Smooth muscle cell of the brain vasculature (primary cell): ENCODE measurements at regions not wholly inside any gene's neighbourhood (a gene's known extent, or its start where the extent isn't known, plus 50 kb on each side); places are given as distances from the start of the nearest gene placed in this dataset.
"Not testable (repeated sequence)": the region's sequence is repeated elsewhere in the genome, so short reads cannot be mapped to it uniquely, and the experiment has no call there.

ENCODE experiments used
- DNase-seq: peaks from one replicate; pipeline ENCODE4 v3.0.0-alpha.2; 2012; ENCODE audit warnings: low read depth, low spot score

DNA sequence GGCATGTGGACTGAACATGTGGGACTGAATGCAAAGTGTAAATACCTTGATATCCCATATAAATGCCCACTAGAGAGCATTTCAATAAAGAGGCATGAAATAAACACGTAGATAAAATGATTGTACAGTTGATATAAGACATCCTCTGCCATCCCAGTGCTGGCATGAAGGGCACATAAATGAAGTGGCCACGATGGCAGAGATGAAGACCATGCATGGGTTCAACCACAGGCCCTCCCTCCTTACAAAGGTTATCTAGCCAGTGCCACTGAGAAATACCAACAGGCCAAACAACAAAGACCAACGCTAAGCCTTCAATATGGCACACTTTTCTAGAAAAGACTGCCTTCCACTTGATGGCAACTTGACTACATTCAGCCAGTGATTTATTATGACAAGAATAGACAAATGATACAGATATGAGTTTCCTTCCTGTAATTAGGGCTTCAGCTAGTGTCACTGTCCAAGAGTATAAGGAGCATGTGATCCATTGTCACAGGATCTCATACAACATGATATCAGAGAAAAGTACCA is 493.9 kb upstream of the MAP2 start:
- no peak for DNase-seq

DNA sequence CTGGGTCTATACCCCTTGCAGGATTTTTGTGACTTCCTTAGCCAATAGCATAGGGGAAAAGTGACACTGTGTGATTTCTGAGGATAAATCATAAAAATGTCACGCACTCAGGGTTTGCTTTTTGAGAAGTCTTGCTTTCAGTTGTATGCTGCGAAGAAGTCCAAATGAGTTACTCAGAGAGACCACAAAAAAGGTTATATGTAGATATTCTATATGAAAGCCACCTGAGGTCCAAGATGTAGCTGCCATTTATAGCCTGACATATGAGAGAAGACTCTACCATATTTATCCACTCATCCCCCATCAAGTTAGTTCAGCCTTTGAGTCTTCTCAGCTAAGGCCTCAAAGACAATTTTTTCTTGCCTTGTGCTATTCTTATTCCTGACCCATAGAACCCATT is 488.3 kb upstream of the MAP2 start:
- no peak for DNase-seq

DNA sequence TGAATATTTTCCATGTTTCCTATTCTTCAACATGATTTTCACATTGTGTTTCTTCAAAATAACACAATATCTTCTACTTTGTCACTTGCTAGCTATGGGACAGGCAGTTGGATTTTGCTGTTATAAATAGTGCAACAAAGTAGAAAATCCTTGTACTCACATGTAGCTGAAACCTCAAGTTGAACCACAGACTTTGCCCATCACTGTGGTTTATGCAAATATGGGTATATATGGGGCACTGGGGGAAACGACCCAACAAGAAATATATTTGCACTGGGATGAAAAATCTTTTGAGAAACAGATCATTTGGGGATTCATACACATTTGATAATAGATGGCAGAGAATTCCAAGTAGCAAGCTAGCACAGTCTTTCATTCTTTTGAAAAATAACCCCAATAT is 486.3 kb upstream of the MAP2 start:
- DNase-seq, result no peak

DNA sequence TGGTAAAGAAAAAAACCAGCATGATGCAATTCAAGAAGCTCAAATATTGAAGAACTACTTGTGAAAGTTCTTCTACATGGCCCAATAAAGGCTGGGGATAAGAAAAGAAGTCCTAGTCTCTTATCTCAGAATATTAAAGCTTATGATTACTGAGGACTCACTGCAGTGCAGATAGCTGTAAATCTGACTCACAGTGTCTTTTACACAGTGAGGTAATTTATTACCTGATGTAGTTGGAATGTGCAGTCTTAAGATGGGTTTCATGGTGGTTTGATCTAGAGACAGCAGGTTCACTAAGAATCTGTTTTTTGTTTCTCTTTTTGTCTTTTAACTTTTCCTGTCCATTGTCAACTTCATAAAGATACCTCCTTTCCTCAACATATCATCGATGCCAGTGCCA is 484.0 kb upstream of the MAP2 start:
- no peak for DNase-seq

DNA sequence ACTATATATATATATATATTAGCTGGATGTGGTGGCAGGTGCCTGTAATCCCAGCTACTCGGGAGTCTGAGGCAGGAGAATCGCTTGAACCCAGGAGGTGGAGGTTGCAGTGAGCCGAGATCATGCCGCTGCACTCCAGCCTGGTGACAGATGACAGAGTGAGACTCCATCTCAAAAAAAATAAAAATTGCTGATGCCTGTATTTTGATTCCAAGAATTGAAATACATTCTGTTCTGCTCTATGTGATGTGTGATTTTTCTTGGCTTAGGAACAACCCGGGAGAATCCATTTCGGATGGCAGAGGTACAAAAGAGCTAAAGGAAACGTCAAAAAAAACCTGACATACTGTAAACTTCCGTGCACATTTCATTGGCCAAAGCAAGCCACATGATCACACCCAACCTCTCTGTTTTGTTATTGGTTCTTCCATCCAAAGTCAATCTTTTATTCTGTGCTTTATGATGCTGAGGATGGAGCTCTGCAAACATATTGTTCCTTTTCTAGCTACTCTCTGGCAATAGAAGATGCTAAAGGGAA is 478.1 kb upstream of the MAP2 start:
- no peak for DNase-seq

DNA sequence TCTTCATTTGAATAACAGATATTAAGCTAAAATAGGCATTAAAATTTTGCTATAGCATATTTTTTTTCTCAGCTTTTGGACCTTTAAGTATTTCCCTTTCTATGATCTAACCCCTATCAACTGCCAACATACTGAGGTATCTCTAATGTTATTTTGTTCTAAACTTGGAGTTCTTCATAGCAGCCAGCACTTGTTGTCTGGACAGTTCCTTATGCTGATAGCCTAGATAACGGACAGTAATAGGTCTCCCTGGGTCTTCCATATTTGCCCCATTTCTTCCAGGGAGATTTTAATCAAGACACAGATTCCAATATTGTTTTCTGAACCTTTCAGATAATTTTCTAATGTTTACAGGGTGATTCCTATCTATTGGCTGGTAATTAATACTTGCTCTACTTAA is 475.8 kb upstream of the MAP2 start:
- DNase-seq, result no peak

DNA sequence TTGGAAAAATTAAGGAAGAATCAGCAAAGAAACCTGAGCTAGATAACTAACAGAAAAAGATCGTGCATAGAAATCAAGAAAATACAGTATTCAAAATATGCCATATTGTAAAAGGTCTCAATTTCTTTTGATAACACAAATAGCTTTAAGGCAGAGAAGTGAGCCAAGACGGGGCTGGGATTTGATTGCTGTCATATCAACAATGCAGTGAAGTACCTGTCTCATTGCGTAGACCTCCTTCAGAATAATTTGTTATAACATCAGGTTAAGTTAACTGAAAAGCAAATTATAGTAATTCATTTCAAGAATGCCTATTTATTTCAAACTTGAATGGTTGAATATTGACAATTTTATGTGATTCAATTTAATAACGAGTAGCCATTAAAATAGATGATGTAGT is 453.8 kb upstream of the MAP2 start:
- no peak for DNase-seq

DNA sequence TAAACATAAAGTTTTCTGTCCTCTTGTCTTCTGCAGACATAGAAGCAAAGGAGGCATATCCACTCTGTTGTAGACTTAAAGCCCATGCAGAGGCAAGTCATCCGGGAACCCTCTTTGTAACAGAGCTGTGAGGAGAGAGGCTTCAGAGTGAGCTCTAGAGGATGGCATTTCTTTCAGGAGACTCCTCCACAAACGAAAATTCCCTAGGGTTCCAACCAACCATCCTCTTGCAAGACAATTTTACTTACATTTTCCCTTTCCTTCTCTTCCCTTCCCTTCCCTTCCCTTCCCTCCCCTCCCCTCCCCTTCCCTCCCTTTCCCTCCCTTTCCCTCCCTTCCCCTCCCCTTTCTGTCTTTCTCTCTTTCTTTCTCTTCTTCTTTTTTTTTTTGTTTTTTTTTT is 446.3 kb upstream of the MAP2 start:
- no peak for DNase-seq

DNA sequence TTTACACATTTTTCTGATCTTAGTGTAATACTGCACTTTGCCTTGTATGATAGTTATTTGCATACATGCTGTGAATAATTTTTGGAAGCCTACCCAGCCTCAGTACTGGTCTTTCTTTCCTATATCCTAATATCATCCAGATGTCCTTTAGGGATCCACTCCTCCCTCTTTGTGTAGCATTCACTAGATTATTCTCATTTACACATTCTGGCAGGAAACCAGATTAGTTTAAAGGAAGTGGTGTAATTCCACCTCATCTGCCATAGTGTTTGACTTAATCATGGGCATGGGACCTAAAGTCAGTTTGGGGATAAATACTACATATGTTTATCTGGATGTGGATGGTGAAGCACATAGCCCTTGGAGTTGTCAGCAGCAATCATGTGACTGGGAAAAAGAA is 444.9 kb upstream of the MAP2 start:
- no peak for DNase-seq

DNA sequence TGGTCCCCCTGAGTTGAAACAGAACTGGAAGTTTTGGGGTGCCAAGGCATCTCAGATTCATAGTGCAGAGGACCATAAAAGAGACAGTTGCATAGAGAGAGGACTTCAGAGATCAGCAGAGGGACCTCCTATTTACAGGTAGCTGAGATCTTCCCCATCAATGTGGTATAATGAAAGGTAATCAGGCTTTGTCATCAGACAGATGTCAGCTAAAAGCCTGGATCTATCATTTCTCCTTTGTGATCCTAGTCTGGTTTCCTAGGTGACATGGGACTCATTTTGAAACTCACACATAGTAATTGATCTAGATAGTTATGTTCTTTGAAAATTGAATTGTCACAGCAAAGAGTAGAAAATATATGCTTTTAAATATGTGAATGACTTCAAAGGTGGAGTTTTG is 443.5 kb upstream of the MAP2 start:
- DNase-seq, result no peak

DNA sequence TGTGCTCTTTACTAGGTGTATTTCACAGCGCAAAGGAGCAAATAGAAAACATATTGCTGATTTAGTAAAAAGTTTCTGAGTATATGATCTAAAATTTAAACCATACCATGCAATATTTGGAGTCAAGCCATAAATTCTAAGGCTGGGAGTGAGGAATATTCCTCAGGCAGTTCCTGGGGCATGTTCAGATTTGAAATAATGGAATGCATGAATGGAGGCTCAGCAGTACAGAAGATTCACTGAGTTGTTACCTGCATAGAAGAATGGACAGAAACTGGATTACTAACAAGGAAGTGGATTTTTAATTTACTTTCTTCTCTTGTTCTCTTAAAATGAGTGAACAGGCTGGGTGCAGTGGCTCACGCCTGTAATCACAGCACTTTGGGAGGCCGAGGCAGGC is 441.0 kb upstream of the MAP2 start:
- no peak for DNase-seq

DNA sequence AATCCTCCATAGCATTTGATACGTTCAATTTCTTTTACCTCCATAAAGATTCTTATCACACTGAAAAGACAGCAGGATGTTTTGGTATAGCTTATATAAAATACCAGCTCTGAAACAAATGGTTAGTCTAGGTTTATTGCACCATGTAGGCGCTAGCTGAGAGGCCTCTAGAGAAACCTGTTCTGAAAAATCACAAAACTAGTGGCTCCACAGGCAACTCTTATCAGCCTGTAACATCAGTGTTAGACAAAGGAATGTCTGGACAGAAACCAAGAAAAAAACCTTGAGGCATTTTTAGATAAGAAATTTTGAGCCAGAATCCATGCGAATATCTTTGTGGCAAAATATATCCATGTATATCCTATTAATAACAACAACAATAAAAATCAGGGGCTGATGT is 440.4 kb upstream of the MAP2 start:
- no peak for DNase-seq

DNA sequence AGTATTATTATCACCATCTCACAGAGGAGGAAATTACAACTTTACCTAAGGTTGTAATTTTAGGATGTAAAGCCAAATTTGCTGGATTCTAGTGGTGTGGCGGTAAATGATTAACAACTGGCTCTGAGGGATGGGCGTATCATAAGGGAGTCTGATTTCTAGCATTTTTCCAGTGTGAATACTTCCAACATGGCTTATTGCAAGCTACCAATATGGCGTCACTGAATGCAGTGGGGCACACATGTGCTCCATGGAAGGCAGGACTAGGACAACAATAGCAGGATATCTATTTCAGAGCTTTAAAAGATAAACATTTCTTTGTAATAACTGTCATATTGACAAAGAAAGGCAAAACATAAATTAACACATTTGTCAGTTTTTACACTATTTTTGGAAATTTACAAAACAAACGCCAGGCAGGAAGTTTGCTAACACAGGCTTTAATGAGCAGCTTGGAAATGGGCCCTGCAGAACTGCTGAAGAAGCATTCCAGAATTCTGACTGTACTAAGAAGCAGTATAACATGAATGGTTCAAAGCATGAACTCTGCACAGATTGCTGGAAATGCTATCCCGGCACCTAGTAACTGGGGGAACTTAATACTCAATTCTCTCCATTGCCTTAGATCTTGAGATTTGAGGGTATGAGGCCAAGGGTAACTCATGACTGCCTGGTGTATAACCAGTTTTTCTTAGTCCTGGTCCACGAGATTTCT is 439.3 kb upstream of the MAP2 start:
- no peak for DNase-seq

DNA sequence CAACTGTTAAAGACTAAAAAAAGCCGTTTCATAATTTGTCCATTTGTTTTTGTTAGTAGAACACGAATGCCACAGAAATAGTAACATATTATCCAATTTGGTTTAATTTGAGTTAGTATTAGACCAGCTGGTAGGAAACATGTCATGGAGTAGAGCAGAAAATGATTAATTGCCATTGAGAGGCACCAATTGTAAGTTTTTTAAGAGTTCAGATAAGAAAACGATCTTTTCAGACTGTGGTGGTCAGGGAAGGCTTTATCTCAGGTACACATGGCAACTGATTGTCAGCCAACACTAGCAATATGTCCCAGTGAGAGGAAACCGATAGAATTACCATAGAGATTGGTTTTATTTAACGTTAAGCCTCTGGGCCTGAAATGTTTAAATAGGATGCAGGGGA is 438.2 kb upstream of the MAP2 start:
- DNase-seq, result no peak

DNA sequence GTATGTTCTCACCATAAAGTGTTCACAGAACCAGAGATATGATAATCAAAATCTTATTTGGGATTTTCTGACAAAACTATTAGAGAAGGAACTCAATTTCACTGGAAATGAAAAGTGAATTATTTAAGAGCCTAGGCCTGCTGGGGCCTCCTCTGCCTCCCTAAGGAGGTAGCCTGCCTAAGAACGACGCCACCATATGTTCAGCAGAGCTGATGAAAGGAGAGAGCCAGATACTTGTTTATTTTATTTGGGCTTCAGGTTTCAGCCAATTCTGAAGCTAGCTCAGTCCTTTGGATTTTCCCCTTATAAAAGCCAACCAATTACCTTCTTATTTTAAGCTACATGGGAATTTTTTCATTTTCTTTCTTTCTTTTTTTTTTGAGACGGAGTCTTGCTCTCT is 433.1 kb upstream of the MAP2 start:
- DNase-seq, result no peak

DNA sequence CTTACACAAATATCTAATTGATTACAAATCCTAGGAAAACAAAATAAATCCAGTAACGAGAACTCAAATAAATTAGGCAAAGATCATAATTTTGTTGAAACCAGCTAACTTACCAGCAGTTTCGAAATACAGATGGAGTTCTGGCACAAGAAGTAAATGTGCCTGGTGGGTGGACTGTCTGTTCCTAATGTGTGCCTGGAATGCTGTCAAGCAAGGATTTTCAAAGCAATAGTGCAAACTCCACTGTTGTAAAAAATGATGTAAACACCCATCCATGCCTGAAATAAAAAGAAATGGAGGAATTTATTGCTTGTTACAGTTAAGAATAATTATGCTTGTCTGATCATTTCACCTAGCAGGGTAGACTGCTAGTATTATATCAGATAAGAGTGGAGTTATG is 423.9 kb upstream of the MAP2 start:
- no peak for DNase-seq

DNA sequence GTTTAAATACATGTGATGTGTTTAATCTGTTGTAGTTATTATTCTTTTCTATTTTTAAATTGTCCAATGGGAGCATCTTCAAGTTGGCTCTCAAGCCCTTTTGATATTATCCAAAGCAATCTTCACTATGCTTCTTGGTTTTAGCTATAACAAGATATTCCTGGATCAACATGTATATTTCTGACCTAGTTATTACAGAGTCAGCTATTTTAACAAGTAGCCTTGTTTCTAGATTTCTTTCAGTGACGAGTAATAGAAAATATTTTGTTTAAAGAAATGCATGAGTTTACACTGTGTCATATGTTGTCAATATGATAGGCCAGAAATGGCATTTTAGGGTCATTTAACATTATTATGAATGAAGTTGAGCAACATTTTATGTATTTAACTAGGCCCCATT is 421.8 kb upstream of the MAP2 start:
- DNase-seq, result no peak

DNA sequence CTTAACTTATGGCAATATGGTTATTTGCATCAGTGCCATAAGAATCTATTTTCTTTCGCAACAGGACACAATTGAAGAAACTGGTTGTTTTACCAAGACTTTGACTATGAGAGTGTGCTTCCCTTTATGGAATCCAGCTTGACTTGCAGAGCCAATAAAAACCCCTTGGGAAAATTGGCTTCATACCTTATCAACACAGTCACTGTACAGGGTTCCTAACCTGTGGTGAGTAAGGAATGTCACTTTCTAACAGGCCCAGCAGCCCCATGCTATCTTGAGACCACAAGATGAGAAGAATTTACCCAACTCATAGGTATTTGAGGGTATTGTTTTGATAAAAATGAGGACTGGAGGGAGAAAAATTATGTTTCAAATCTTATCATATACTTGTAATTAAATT is 418.5 kb upstream of the MAP2 start:
- no peak for DNase-seq

DNA sequence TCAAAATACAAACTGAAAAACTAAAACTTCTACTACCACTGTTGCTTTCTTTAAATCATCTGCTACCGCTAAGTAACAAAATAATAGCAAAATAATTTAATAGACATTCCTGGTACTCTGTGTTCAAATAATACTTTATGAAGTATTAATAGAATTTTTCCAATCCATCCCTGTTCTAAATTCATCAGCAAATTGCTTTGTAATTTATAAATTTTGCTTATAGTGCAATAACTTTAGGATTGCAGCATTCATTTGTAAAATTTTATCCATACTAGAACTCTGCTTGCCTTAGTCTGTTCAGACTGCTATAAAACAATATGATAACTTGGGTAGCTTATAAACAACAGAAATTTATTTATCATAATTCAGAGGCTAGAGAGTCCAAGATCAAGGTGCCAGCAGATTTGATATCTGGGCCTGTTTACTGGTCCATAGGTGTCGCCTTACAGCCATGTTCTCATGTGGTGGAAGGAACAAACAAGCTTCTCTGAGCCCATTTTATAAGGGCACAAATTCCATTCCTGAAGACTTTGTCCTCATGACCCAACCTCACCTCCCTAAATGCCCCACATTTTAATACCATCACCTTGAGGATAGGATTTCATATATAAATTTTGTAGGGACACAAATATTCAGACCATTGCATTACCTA is 415.1 kb upstream of the MAP2 start:
- no peak for DNase-seq

DNA sequence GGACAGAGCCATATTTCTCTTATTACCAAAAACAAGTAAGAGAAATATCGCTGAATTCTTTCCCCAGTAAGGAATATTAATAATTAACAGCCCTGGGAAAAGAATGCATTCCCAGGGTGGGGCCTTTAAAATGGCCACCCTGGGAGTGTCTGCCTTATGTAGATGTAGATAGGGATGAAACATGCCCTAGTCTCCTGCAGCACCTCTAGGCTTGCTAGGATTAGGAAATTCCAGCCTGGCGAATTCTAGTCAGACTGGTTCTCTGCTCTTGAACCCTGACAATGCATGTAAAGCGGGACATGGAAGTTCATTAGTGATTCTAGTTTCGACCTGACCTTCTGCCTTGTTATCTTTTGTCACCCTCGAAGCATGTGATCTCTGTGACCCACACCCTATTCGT is 405.2 kb upstream of the MAP2 start:
- DNase-seq, result not testable (repeated sequence)

DNA sequence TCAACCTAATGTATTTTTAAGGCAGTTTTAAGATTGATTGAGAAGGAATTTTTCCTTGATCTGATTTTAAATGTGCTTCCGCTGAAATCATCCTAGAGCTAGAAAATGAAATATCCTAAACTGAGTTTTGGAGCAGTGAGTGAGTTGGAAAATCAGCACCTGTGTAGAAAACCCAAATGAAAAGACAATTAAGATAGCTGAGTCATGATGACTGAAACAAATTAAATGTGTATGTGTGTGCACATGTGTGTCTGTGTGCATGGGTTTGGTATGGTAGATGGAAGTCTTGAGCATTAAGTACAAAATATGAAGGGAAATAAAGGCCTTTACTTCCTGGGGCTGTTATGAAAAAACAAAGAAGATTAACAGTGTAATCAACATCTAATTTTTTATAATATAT is 394.6 kb upstream of the MAP2 start:
- DNase-seq, result no peak

DNA sequence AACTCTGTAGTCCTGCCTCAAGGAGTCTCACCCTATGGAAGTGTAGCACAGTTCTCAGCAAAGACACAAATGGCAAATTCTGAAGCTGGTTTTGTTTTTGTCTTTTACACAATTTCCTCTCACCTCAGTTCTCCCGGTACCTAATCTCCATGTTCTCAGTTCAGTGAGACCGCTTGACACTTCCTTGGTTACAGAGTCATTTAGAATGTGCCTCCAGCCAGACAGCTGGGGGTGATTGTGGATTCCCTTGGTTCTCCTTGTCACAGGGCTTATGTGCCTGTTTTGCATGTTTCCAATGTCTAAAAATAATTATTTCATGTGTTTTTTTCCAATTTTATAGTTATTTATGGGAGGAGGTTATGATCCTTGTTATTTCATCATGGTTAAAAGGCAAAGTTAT is 379.5 kb upstream of the MAP2 start:
- DNase-seq, result no peak

DNA sequence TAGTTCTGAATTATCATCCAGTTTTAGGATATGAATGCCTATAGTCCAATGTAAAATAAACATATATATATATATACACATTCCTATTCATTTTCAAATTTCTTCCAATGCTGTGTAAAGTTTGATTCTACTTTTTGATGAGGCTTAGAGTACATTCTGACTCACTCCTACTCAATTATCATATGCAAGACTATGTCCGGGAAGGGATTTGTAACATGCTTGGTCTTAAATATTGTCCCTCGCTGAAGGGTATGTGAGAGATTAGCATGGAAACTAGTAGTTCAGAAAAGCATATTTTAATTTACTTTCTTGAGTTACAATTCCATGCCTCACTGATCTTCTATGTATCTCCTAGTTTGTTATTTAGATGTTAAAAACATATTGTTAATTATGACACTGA is 377.7 kb upstream of the MAP2 start:
- no peak for DNase-seq
